ENCODE measurements at regions not wholly inside any gene's neighbourhood (a gene's known extent, or its start where the extent isn't known, plus 50 kb on each side); places are given as distances from the start of the nearest gene placed in this dataset.

GRCh38 chr5:116806836-116807235 lies 232.2 kb upstream of the SEMA6A start:
- Histone ChIP-seq H3K4me3 (ENCODE audit: low read length) (no peak overlapping the region), H3K27ac (ENCODE audit: low read length) (no peak overlapping the region), H3K9ac (ENCODE audit: low read length) (no peak overlapping the region), H2AFZ (ENCODE audit: low read depth, low read length) (no peak overlapping the region), H3K27me3 (ENCODE audit: low read depth, low read length) (no peaks in the 10 kb centered on the region), H3K4me1 (ENCODE audit: low read length) (no peaks in the 10 kb centered on the region), H3K79me2 (ENCODE audit: low read length) (no peaks in the 10 kb centered on the region), H3K36me3 (replicated peaks; ENCODE audit: low read depth, low read length) (no peaks in the 10 kb centered on the region), H3K4me2 (ENCODE audit: low read length) (no peak overlapping the region), H4K20me1 (ENCODE audit: insufficient read depth, low read length) (no peaks in the 10 kb centered on the region), H3K9me3 (ENCODE audit: insufficient read depth, low read length) (no peaks in the 10 kb centered on the region)
- no peak for TF ChIP-seq CTCF (IDR thresholded peaks at IDR 0.05; ENCODE audit: low read depth, low read length)
- TF ChIP-seq EZH2phosphoT487 (IDR thresholded peaks at IDR 0.05; ENCODE audit: low read depth) = no peak

GRCh38 chr5:116799401-116799800 lies 224.8 kb upstream of the SEMA6A start:
- Histone ChIP-seq H3K36me3 (replicated peaks; ENCODE audit: low read depth, low read length) (no peaks in the 10 kb centered on the region), H3K9ac (ENCODE audit: low read length) (no peak overlapping the region), H3K79me2 (ENCODE audit: low read length) (no peaks in the 10 kb centered on the region), H2AFZ (ENCODE audit: low read depth, low read length) (no peak overlapping the region), H4K20me1 (ENCODE audit: insufficient read depth, low read length) (no peaks in the 10 kb centered on the region), H3K4me2 (ENCODE audit: low read length) (no peak overlapping the region), H3K4me1 (ENCODE audit: low read length) (peaks cover 8% of the 10 kb centered on the region), H3K4me3 (ENCODE audit: low read length) (no peak overlapping the region), H3K27ac (ENCODE audit: low read length) (no peak overlapping the region), H3K9me3 (ENCODE audit: insufficient read depth, low read length) (no peaks in the 10 kb centered on the region), H3K27me3 (ENCODE audit: low read depth, low read length) (no peaks in the 10 kb centered on the region)
- TF ChIP-seq CTCF (IDR thresholded peaks at IDR 0.05; ENCODE audit: low read depth, low read length) = no peak
- TF ChIP-seq EZH2phosphoT487 (IDR thresholded peaks at IDR 0.05; ENCODE audit: low read depth) = no peak

- H3K9ac ChIP-seq (ENCODE audit: low read length) = no peak overlapping the region
- H3K36me3 ChIP-seq (replicated peaks; ENCODE audit: low read depth, low read length) = no peaks in the 10 kb centered on the region
- H3K4me1 ChIP-seq (ENCODE audit: low read length) = no peaks in the 10 kb centered on the region
- no peak overlapping the region for H3K4me3 ChIP-seq (ENCODE audit: low read length)
- H3K27ac ChIP-seq (ENCODE audit: low read length) = no peak overlapping the region
- H3K4me2 ChIP-seq (ENCODE audit: low read length) = no peak overlapping the region
- no peaks in the 10 kb centered on the region for H3K9me3 ChIP-seq (ENCODE audit: insufficient read depth, low read length)
- no peaks in the 10 kb centered on the region for H3K79me2 ChIP-seq (ENCODE audit: low read length)
- H3K27me3 ChIP-seq (ENCODE audit: low read depth, low read length) = no peaks in the 10 kb centered on the region
- H4K20me1 ChIP-seq (ENCODE audit: insufficient read depth, low read length) = no peaks in the 10 kb centered on the region
- TF ChIP-seq EZH2phosphoT487 (IDR thresholded peaks at IDR 0.05; ENCODE audit: low read depth) = no peak
- no peak for TF ChIP-seq CTCF (IDR thresholded peaks at IDR 0.05; ENCODE audit: low read depth, low read length)
- H2AFZ ChIP-seq (ENCODE audit: low read depth, low read length) = no peak overlapping the region
Observed at GRCh38 chr5:116795189-116795588, 220.6 kb upstream of the SEMA6A start.

- no peak overlapping the region for H2AFZ ChIP-seq (ENCODE audit: low read depth, low read length)
- no peaks in the 10 kb centered on the region for H4K20me1 ChIP-seq (ENCODE audit: insufficient read depth, low read length)
- no peak overlapping the region for H3K4me2 ChIP-seq (ENCODE audit: low read length)
- H3K9ac ChIP-seq (ENCODE audit: low read length) = no peak overlapping the region
- no peaks in the 10 kb centered on the region for H3K9me3 ChIP-seq (ENCODE audit: insufficient read depth, low read length)
- TF ChIP-seq EZH2phosphoT487 (IDR thresholded peaks at IDR 0.05; ENCODE audit: low read depth) (no peak), CTCF (IDR thresholded peaks at IDR 0.05; ENCODE audit: low read depth, low read length) (no peak)
- H3K79me2 ChIP-seq (ENCODE audit: low read length) = no peaks in the 10 kb centered on the region
- H3K27ac ChIP-seq (ENCODE audit: low read length) = no peak overlapping the region
- no peaks in the 10 kb centered on the region for H3K4me1 ChIP-seq (ENCODE audit: low read length)
- no peak overlapping the region for H3K4me3 ChIP-seq (ENCODE audit: low read length)
- H3K27me3 ChIP-seq (ENCODE audit: low read depth, low read length) = no peaks in the 10 kb centered on the region
- no peaks in the 10 kb centered on the region for H3K36me3 ChIP-seq (replicated peaks; ENCODE audit: low read depth, low read length)
Observed at GRCh38 chr5:116789522-116789921, 214.9 kb upstream of the SEMA6A start.

All from OCI-LY3 (cell line).